HUES64 (cell line): ENCODE measurements at regions not wholly inside any gene's neighbourhood (a gene's known extent, or its start where the extent isn't known, plus 50 kb on each side); places are given as distances from the start of the nearest gene placed in this dataset.
"Not testable (repeated sequence)": the region's sequence is repeated elsewhere in the genome, so short reads cannot be mapped to it uniquely, and the experiment has no call there.

Experiments
- H3K27ac ChIP-seq: 2 replicates; pipeline ENCODE4 v1.7.0; 2013; ENCODE audit warnings: low read depth, low read length, inconsistent platforms
- H3K27me3 ChIP-seq: 2 replicates; pipeline ENCODE4 v1.6.1; 2013; ENCODE audit warnings: mild to moderate bottlenecking, low read length; ENCODE audit not compliant: insufficient read depth
- H3K36me3 ChIP-seq: 2 replicates; pipeline ENCODE4 v1.6.1; 2013; ENCODE audit warnings: mild to moderate bottlenecking, low read length; ENCODE audit not compliant: insufficient read depth
- H3K4me1 ChIP-seq: 2 replicates; pipeline ENCODE4 v1.6.1; 2013; ENCODE audit warnings: mild to moderate bottlenecking, low read length, moderate library complexity; ENCODE audit not compliant: insufficient read depth
- H3K4me3 ChIP-seq: 2 replicates; pipeline ENCODE4 v1.5.1; 2013; ENCODE audit warnings: mild to moderate bottlenecking, low read length, moderate library complexity
- H3K9ac ChIP-seq: 2 replicates; pipeline ENCODE4 v1.6.1; 2013; ENCODE audit warnings: mild to moderate bottlenecking, low read depth, low read length
- H3K9me3 ChIP-seq: 2 replicates; pipeline ENCODE4 v1.6.1; 2013; ENCODE audit warnings: low read depth, low read length; ENCODE audit not compliant: insufficient read depth
- WGBS: fragments of 150-250, 120-280 bp; methylation state at CpG from one replicate; pipeline ENCODE4 v1.1.7; 2013; ENCODE audit warnings: missing lambda C conversion rate; 5-methylcytosine and 5-hydroxymethylcytosine counted together

DNA sequence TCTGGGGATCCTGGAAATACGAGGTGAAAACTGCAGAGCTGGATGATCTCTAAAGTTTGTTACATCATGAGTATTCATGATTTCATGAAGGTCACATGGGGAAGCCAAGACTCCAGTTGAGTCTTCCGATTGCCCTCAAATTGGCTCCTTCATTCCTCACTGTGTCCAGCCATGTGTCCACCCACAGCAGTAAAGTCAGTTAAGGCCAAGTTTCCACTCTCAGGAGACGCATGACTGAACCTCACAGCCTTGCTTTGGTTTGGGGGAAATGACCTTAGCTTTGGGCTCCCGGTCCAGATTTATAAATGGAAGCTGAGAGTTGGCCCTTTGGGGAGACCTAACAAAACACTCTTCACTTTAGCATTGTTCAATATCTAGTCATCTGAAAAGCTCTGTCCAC, 289.7 kb upstream of the MCTP2 start:
- Histone ChIP-seq H3K27ac (no peak overlapping the region), H3K9me3 (no peaks in the 10 kb centered on the region), H3K4me1 (no peaks in the 10 kb centered on the region), H3K36me3 (no peaks in the 10 kb centered on the region), H3K27me3 (no peaks in the 10 kb centered on the region), H3K4me3 (no peak overlapping the region), H3K9ac (no peak overlapping the region)
- WGBS = 96% methylated on average over 4 of the region's 4 CpGs

DNA sequence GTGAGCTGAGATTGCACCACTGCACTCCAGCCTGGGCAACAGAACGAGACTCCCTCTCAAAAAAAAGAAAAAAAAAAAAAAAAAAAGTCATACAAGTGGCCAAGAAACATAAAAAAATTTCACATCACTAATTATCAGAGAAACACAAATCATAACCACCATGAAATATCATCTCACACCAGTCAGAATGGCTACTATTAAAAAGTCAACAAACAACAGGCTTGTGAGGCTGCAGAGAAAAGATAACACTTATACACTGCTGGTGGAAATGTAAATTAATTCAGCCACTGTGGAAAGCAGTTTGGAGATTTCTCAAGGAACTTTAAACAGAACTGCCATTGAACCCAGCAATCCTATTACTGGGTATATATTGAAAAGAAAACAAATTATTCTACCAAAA, 291.1 kb upstream of the MCTP2 start:
- H3K27ac ChIP-seq = no peak overlapping the region
- no peak overlapping the region for H3K9ac ChIP-seq
- H3K36me3 ChIP-seq = no peaks in the 10 kb centered on the region
- H3K9me3 ChIP-seq = no peaks in the 10 kb centered on the region
- no peaks in the 10 kb centered on the region for H3K4me1 ChIP-seq
- no peaks in the 10 kb centered on the region for H3K27me3 ChIP-seq
- WGBS = 100% methylated on average over 1 of the region's 1 CpG
- H3K4me3 ChIP-seq = no peak overlapping the region

DNA sequence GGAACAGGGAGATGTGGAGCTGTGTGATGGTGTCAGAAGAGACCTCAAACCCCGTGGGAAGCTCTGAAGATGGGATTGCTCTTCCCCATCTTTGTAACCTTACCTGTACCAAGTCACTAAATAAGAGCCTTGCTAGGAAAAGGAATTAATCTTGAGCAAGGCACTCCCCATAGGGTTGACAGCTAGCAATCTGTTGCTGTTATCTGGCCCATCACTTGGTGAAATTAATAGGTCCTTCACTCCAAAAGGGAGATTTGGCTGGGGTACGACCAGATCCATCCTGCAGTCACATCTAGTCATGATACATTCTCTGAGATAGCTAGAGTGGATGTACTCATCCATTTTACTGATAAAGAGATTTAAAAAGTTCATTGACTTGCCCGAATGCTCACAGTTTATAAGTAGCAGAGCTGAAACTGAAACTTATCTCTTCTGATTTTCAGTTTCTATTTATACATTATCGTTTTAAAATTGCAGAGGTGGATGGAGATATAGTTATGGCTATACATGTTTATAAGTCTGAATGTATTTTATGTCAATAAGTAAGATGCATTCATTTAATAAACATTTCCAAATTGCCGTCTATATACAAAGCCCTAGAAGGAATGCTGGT, 299.1 kb upstream of the MCTP2 start:
- WGBS = 95% methylated on average over 4 of the region's 5 CpGs
- Histone ChIP-seq H3K27me3 (no peaks in the 10 kb centered on the region), H3K9me3 (no peaks in the 10 kb centered on the region), H3K27ac (no peak overlapping the region), H3K9ac (no peak overlapping the region), H3K4me3 (no peak overlapping the region), H3K36me3 (no peaks in the 10 kb centered on the region), H3K4me1 (peaks cover 12% of the 10 kb centered on the region)

DNA sequence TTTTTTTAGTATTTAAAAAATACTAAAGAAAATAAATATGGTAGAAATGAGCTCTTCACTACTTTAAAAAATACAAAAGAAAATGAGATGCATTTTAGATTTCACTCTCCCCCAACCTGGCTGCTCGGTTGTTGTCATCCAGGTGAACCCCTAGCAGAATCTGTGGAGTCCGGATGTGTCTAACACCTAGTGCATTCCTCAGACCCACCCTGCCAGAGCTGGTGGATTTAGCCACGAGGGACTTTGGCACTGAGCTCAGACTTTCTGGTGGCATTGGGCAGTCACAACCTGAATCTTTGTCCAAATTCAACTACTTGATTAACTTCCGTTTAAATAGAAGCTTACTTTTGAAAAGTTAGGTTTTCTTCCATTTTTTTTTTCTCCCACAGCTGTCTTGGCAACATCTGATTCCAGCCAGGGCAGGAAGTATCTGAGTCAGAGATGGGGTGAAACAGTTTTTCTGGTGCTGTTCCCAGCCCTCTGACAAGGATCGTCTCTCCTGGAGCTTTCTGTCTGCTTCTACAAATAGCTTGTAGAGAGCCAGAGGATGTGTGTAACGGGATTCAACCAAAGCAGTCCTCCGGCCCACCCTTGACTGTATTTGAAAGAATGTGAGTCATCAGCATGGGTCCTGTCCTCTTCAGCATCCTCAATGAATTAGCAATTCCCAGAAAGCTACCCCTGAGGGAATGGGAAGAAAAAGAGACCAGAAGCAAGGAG, 301.8 kb upstream of the MCTP2 start:
- 0 out of 2 replicates have a peak overlapping the region, but pooled peaks have one; percentile 32 for H3K27ac ChIP-seq
- no peaks in the 10 kb centered on the region for H3K36me3 ChIP-seq
- H3K9ac ChIP-seq = no peak overlapping the region
- H3K4me3 ChIP-seq = no peak overlapping the region
- no peaks in the 10 kb centered on the region for H3K9me3 ChIP-seq
- H3K27me3 ChIP-seq = no peaks in the 10 kb centered on the region
- peaks cover 18% of the 10 kb centered on the region for H3K4me1 ChIP-seq
- 63% methylated on average over 7 of the region's 7 CpGs for WGBS

DNA sequence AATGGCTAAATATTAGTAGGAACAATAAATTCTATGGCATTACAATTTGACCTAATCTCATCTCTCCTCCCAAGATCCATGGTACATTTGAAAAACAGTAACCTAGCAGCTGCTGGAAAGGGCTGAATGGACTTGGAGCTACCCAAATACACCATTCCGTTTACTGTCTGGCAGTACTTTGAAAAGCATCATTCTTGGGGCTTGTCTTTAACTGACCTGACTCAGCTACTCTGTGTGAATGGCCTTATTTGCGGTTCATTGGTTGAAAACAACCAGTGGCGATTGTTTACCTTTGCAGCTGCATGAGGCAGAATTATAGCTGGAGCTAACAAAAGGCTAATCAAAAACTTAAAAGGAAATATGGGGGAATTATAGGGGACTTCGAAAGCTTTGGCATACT, 311.2 kb upstream of the MCTP2 start:
- Histone ChIP-seq H3K27ac (no peak overlapping the region), H3K36me3 (no peaks in the 10 kb centered on the region), H3K9ac (no peak overlapping the region), H3K27me3 (no peaks in the 10 kb centered on the region), H3K4me3 (no peak overlapping the region), H3K4me1 (peaks cover 31% of the 10 kb centered on the region), H3K9me3 (no peaks in the 10 kb centered on the region)
- WGBS = 90% methylated on average over 4 of the region's 4 CpGs

DNA sequence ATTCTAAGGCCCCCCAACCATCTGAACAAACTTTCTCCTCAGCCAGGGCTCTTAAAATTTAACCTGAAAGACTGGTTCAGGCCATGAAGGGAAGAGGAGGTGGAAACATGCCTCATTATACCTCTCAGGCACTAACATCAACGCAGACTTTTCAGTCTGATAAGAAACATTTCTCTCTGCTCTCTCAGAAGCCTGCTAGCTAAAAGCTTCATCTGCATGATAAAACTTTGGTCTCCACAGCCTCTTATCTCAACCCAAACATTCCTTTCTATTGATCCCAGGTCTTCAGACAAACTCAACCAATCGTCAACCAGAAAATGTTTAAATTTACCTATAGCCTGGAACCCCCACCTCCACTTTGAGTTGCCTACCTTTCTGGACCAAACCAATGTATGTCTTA, 312.6 kb upstream of the MCTP2 start:
- peaks cover 31% of the 10 kb centered on the region for H3K4me1 ChIP-seq
- H3K9ac ChIP-seq, H3K27me3 ChIP-seq, H3K4me3 ChIP-seq, H3K36me3 ChIP-seq, H3K27ac ChIP-seq, H3K9me3 ChIP-seq: not testable (repeated sequence)
- WGBS = 10% methylated on average over 2 of the region's 2 CpGs

DNA sequence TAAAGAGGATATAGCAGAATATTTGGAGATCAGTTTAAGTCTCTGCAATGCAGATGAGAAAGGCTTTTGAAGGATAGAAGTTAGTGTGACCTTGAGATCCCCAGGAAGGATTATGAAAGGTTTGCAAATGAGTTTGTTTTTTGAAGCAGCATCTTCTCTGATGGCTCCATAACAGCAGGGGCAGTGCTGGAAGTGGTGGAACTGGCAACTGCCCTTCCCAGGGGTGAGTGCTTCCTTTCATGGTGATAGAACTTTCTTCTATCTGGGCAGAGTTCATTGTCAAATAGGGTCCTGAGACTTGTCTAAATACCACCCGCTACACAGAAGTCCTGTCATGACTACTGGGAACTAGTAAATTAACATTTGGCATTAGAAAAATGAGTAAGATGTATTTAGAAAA, 314.2 kb upstream of the MCTP2 start:
- no peak overlapping the region for H3K27ac ChIP-seq
- no peak overlapping the region for H3K9ac ChIP-seq
- no peak overlapping the region for H3K4me3 ChIP-seq
- whole genome bisulfite sequencing = 100% methylated on average over 1 of the region's 1 CpG
- no peaks in the 10 kb centered on the region for H3K9me3 ChIP-seq
- H3K36me3 ChIP-seq = no peaks in the 10 kb centered on the region
- H3K27me3 ChIP-seq = no peaks in the 10 kb centered on the region
- peaks cover 31% of the 10 kb centered on the region for H3K4me1 ChIP-seq

DNA sequence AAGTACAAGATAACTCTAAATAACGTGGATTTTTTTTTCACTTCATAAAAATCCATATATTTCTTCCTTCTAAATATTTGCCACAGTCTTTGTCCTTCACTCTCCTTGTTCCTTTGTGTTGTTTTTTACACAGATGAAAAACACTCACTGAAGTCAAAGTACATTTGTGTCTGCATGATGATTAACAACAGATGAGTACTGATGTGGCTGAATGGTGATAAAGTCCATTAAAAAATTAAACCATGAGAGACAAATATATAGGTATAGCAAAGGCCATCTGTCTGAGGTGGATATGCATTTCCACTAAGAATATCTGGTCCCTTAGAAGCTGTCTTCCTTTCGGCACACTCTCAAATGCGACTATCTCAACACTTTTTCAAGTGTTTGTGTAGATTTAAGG, 317.5 kb upstream of the MCTP2 start:
- no peaks in the 10 kb centered on the region for H3K27me3 ChIP-seq
- H3K4me1 ChIP-seq = peaks cover 17% of the 10 kb centered on the region
- no peak overlapping the region for H3K9ac ChIP-seq
- H3K36me3 ChIP-seq = no peaks in the 10 kb centered on the region
- 87% methylated on average over 2 of the region's 3 CpGs for WGBS
- no peak overlapping the region for H3K4me3 ChIP-seq
- H3K9me3 ChIP-seq = no peaks in the 10 kb centered on the region
- H3K27ac ChIP-seq = no peak overlapping the region

DNA sequence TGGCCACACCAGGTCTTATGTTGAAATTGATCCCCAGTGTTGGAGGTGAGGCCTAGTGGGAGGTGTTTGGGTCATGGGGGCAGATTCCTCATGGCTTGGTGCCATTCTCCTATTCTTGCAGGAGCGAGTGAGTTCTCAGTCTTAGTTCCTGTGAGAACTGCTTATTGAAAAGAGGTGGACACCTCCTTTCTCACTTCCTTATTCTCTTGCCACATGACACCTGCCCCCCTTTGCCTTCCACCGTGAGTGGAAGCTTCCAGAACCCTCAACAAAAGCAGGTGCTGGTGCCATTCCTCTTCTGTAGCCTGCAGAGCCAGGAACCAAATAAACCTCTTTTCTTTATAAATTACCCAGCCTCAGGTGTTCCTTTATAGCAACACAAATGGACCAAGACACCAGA, 318.1 kb upstream of the MCTP2 start:
- H3K9me3 ChIP-seq = no peaks in the 10 kb centered on the region
- 96% methylated on average over 2 of the region's 2 CpGs for WGBS
- no peak overlapping the region for H3K4me3 ChIP-seq
- H3K27ac ChIP-seq = no peak overlapping the region
- H3K27me3 ChIP-seq = no peaks in the 10 kb centered on the region
- peaks cover 12% of the 10 kb centered on the region for H3K4me1 ChIP-seq
- no peak overlapping the region for H3K9ac ChIP-seq
- H3K36me3 ChIP-seq = no peaks in the 10 kb centered on the region

DNA sequence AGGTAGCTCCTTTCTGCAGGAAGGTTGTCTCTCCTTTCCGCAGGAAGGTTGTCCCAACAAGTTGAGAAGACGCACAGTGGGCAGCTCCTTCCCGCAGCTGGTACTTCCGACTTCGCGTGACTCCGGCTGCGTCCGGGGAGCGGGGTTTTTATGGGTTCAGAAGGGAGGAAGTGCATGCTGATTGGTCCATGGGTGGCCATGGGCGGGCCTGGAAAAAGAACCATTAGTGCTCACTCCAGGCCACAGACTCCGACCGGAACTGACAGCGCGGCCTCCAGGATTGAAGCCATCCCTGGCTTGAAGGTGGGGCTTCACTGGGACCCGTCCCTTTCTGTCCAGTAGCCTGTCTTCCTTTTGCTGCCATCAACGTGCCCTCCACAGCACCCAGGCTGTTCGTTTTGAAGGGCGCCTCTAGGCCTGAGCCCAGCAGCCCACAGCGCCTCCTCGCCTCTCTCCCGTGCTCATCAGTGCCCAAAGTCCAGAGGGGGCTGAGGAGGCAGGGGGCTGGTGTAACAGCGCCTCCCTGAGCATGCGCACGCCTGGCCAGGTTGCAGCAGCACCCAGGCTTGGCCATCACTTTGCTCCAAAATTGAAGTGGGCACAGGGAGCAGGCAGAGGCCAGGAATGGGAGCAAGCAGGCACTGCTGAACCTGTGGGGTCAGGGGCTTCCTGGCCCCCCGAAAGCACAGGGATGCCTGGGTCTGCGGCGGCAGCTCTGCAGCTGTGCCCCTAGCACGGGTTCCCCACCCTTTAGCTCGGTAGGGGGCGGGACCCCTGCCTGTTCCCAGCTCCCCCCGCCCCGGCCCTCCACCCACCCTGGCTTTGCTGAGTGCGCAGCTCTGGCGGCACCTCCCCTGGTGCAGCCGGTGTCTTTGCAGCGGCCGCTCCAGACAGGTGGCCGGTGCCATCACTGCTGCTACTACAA, 330.6 kb upstream of the MCTP2 start:
- Histone ChIP-seq H3K36me3 (no peaks in the 10 kb centered on the region), H3K27me3 (no peaks in the 10 kb centered on the region), H3K27ac (no peak overlapping the region), H3K9me3 (no peaks in the 10 kb centered on the region), H3K4me3 (no peak overlapping the region), H3K9ac (no peak overlapping the region), H3K4me1 (no peaks in the 10 kb centered on the region)
- 95% methylated on average over 38 of the region's 39 CpGs for WGBS

DNA sequence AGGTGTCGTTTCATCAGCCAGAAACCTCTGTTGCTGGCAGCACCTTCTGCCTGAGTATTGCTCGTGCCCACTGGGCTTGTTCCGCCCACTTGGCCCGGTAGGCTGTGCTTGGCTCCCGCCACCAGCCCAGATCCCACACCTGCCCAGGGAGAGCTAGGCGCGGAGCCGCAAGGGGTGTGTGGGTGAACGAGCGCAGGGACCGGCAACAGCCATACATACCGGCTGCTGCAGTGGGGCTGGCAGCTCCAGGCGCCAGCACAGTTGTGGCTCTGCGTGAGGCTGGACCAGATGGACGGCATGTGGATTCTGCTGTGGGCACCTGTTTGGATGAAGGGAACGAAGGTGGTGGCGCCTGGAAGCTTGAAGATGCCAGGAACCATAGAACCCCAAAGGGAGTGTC, 331.5 kb upstream of the MCTP2 start:
- Histone ChIP-seq H3K4me3 (no peak overlapping the region), H3K27ac (no peak overlapping the region), H3K27me3 (no peaks in the 10 kb centered on the region), H3K36me3 (no peaks in the 10 kb centered on the region), H3K4me1 (no peaks in the 10 kb centered on the region), H3K9me3 (no peaks in the 10 kb centered on the region), H3K9ac (no peak overlapping the region)
- WGBS = 95% methylated on average over 17 of the region's 17 CpGs
